Activated T-cell treated with anti-CD3 and anti-CD28 coated beads, Interleukin-2, amount 50 U/mL, for 48 hours (primary cell): ENCODE measurements at regions not wholly inside any gene's neighbourhood (a gene's known extent, or its start where the extent isn't known, plus 50 kb on each side); places are given as distances from the start of the nearest gene placed in this dataset.
"Not testable (repeated sequence)": the region's sequence is repeated elsewhere in the genome, so short reads cannot be mapped to it uniquely, and the experiment has no call there.

Source experiments
- DNase-seq, 2 experiments: peaks; one replicate each; pipeline ENCODE4 v3.0.0-alpha.2; 2020

DNA sequence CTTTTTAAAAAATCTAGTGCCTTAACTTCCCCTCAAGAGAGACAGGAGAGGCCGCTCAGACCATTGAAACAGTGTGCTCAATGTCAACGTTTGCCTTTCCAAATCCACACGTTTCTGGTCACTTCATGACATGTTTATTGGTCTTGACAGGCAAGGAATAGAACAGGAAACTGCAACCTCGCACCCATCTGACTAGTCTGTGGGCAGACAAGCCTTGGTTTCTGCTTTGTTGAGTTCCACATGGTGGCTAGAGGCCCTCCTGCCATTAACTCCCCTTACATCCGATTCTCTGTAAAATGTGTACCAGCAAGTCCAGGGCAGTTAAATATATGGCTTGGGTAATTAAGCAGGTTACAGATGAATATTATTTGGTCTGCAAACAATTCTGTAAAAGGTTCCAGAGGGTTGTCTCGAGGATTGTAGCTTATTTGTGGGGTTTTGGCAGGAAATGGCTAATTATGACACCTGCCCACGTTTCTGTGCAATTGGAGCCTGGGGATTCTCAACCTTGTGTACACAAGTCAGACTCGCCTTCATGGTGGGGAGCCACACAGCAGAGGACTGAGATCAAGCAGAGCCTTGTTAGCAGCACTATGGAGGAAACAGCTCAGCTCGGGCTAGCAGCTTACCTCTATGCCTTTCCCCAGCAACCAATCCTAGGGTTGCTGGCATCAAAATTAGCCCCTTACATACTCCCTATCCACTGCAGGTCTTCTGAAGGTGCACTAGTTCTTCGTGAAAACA, 317.5 kb upstream of the IGF1R start:
- DNase-seq = no peak

DNA sequence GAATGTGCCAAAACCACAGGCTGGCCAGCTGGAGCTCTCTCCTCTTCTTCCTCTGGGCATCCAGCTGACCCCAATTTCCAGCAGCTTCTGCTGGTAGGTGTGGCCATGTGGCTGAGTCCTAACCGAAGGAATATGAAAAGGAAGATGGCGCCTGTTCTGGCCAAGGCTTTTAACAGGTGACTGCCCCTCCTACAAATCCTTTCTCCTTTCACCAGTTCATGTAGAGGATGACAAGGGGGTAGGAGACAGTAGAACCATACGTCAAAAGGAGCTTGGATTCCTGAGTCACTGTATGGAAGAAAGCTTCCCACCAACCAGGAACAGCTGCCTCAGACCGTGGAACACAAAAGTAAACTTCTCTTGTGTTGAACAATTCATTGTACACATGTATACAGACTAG, 316.7 kb upstream of the IGF1R start:
- DNase-seq = no peak

DNA sequence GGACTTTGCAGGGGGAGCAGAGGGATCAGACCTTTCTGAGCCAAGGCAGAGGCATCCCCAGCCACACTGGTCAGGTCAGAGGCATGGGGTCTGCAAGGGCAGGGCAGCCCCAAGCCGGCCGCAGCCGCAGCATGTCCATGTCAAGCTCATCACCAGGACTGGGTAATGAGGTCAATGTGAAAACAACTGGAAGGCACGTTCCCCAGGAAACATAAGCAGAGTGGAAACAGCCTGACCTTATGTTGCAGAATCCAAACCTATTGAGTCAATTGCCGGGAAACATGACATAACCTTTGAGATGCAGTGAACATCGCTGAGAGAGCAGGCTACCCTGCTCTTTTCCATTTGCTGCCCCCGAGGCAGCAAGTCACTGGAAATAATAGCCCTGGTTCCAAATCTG, 315.1 kb upstream of the IGF1R start:
- DNase-seq = no peak

DNA sequence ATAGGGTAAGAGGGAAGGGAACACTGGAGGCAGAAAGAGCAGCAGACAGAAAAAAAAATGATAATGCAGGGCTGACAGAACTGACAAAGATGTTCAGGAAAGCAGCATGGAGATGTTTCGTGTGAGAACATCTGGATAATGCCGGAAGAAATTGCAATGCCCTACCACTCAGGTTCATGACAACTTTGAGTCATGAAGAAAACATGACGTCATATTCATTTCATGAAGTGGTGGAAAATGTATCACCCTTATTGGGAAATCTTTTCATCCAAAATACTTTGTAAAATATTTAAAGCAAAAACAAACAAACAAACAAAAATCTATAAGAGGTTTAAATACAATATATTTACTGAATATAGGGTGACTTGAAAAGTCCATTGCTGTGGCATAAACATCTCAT, 305.4 kb upstream of the IGF1R start:
- no peak for DNase-seq

DNA sequence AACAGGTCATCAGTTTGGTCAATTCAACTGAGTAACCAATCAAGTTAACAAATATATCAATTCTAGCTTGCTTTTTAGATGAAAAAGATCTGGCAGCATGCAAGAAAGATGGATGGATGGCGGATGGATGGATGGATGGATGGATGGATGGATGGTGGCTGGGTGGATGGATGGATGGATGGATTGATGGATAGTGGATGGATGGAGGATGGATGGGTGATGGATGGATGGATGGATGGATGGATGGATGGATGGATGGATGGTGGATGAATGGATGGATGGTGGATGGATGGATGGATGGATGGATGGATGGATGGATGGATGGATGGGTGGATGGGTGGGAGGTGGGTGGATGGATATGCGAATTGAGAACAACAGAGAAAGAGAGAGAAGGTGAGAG, 303.7 kb upstream of the IGF1R start:
- DNase-seq = no peak

DNA sequence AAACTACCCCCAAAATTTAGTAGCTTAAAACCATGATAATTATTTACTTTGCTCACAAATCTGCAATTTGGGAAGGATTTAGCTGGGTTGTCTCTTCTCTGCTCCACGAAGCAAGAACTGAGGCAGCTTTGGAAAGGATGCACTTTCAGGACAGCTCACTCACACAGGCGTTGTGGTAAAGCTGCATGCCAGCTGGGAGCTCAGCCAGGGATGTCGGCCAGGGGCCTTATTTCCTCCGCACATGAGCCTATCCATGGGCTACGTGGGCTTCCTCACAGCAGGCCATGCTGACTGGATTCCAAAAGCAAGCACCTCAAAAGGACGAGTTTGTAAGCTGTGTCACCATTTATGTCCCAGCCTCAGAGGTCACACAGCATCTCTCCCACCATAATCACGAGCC, 301.3 kb upstream of the IGF1R start:
- DNase-seq = no peak

DNA sequence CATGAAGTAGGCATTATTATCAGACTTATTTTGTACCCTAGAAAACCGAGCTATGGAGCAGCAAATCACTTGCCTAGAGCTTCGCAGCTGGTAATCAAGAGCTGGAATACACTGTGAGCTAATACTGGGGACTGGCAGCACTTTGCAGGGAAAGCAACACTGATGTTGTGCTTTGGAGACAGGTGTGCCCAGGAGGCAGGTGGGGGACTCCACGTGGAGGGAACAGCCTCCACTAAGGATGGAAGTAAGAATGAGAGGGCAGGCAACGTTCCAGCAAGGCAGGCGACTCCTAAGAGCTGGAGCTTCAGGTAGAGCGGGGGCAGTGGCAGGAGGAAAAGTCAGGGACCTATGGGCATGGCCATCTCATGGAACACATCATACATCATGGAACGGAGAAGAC, 300.5 kb upstream of the IGF1R start:
- DNase-seq = no peak

DNA sequence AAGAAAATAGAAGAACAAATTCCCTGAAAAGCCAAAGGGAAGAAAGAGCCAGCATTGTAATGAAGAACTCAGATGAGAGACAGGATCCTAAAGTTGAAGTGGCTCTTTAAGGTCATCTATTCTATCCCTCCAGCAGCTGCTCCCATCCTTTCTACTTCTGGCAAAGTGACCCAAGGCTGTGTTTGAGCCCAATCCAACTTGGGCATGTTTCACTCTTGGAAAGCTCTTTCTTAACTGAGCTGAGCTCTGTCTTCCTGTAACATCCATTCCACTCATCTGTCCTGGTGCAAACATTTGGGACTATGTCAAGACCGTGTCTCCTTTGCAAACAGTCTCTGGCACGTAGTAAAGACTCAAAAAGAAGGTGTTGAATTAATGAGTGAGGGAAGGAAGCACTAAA, 298.1 kb upstream of the IGF1R start:
- DNase-seq = no peak

DNA sequence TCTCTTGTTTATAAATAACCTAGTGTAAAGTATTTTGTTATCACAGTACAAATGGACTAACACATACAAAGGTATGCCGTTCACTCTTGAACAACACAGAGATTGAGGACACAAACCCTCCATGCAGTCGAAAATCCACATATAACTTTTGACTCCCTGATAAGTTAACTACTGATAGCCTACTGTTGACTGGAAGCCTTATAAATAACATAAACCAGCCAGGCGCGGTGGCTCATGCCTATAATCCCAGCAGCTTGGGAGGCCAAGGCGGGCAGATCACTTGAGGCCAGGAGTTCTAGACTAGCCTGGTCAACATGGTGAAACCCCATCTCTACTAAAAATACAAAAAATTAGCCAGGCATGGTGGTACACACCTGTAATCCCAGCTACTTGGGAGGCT, 290.1 kb upstream of the IGF1R start:
- not testable (repeated sequence) for DNase-seq

DNA sequence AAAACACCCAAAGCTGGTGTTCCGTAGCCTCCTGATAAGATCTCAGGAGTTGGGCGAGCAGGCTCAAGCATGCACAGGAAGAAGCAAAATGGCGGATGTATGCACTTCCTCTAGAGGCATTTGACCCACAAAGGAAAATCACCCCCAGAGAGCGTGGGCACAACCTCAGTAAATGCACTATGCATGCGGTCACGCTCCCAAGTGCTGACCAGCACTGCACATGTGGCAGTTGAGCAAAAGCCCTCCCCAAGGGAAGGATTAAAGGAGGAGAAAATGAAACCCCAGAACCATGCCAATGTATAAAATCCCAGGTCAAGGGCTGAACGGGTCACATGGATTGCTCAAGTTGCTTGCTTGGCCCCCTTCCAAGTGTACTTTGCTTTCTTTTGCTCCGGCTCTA, 289.4 kb upstream of the IGF1R start:
- DNase-seq = no peak

DNA sequence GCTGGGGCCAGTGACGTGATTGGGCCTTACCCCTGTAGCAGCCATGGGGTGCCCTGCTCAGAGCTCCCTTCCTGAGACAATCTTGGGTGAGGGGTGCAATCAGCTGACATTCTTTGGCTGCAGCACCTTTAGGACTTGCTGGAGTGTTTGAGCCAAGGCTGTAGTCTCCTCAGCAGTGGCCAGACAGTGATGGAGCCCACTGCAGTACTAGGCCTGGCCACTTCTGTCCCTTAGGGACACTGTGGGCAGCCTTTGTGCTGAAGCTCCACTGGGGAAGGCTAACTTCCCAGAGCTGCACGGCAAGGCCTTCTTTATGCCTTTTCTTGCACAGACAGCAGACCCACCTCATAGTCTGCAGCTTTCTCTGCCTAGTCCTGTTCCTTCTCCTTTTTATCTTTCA, 284.9 kb upstream of the IGF1R start:
- no peak for DNase-seq

DNA sequence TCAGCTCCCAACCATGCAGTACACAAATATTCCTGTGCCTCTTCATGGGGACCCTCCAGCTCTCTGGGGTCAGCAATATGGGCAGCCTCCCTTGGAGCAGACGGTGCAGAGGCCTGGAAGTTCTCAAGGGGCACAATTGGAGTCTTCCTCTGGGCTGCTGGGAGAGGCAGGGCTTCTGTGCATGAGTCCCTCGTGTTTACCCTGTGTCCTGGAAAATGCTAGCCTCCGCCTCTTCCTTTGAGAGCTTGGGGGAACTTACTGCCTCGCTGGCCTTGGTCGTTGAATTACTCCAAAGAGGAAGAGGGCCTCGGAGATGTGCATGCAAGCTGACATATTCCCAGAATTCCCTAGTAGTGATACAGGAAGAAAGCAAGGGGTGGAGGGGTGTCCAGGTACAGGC, 284.4 kb upstream of the IGF1R start:
- no peak for DNase-seq

DNA sequence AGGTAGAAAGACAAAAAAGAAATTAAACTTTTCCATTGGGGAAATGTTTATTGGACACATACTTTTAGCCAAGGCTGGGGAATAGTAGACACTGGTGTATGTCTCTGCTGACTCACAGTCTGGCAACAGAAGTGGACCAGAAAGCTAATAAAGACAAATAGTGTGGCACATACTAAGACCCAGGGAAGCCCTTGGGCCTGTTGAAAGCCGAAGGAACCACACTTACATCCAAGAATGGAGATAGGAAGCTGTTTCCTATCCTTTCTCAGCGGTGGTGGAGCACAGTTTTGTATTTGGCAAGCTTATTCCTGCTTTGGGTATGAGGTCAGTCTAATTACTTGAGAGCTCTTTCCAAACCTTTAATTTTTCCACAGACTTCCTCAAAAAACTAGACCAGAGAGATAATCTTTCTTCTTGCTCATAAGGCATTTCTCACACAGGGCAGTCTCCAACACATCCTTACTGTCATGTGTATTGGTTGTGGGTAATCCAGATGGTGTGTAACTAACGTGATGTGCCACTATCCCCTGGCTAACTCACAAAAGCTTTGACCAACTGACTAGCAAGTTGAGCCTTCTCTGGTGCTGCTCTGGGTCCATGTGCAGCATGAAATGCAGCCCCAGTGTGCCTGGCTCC, 279.1 kb upstream of the IGF1R start:
- DNase-seq = no peak

DNA sequence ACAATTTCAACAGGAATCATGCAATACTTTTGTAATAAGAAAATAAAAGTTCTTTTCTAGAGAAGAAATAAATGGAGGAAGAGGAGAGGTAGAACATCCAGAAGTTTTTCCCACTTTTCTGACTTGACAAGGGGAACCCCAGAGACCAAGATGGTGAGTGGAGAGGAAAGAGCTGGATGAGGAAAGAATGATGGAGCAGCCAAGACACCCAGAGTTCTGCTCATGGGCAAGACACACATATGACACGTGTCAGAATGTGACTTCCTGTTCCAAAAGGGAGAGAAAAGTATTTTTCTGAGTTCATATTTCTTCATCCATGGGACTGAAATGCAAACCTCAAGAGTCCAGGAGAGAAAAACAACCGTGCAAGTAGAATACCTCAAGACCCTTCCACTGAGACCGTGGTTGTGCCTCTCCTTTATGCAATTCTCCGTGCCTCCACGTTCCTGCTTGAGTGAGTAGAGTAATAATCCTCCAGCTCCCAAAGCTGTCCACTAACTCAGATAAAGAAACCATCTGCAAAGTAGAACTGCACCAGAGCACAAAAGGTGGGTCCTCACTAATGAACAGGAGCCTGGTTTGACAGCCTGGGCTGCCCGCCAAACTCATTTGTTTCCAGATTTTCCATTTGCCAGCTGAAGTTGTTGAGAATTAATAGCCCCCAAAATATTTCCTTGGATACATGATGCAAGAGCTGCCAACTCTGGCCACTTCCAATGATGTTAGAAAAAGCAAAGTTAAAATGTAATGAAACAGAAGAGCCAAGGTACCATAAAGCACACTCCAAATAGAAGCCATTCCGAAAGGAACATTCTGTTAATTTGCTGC, 272.6 kb upstream of the IGF1R start:
- DNase-seq = no peak

DNA sequence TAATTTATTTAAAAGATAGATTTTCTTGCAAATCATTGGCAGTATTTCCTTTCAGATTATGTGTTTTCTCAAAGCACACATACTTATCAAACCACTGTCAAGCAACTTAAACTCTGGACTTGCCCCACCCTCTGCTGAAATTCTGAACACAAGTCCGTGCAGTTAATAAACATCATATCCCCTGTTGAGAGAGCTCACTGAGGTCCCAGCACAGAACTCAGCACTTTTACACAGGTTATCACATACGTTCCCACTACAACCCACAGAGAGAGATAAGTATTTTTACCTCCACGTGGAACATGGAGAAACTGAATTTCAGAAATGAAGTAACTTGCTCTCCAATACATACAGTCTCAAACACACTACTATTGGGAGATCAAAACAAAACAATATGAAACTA, 267.6 kb upstream of the IGF1R start:
- DNase-seq = no peak

DNA sequence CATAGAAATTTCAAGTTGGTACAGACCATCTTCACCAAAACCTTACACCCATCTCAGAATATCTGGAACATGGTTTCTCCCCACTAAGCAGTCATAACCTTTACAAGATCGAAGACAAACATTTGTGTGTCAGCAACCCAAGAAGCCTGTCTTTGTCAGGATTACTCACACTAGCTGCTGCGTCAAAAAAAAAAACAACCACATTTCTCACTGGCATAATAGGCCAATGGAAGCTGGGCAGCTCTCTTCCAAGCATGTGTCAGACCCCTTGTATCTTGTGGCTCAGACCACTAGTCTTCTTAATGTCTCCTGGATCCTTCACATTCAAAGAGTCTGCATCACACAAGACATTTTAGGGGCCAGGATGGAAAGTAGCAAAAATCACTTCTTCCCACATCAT, 266.9 kb upstream of the IGF1R start:
- no peak for DNase-seq

DNA sequence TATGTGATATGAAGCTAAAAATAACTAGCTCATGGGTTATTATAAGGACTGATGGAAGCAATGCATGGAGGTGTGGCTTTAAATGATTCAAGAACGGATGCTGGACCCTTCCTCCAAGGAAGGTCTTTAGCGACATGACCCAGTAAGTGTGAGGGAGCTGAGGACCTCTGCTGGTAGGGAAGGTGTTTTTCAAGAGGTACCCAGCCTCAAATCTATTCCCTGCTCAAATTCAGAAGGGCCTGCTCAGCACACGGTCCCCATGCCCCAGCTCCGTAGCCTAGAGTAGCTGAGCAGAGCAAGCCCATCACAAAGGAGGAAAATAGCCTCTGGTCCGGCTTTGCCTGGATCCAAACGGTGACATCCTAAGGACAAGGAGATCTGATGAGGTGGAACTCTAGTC, 266.2 kb upstream of the IGF1R start:
- no peak for DNase-seq

DNA sequence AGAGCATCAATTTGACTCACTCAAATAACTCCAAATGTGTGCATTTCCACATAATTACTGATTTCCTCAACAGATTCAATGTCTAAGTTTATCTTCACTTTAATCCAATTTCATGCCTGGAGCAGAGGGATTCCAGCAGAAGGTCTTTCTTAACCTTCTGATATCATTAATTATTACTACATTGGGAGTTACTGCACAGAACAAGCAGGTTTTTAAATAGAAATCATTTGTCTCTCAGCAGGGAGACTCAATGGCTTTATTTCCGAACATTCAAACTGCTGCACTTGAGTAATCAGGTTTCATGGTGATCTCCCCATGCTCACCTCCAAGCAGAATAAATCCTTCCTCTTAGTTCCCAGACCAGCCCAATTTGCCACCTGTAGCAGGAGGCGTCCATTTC, 264.8 kb upstream of the IGF1R start:
- DNase-seq = no peak

DNA sequence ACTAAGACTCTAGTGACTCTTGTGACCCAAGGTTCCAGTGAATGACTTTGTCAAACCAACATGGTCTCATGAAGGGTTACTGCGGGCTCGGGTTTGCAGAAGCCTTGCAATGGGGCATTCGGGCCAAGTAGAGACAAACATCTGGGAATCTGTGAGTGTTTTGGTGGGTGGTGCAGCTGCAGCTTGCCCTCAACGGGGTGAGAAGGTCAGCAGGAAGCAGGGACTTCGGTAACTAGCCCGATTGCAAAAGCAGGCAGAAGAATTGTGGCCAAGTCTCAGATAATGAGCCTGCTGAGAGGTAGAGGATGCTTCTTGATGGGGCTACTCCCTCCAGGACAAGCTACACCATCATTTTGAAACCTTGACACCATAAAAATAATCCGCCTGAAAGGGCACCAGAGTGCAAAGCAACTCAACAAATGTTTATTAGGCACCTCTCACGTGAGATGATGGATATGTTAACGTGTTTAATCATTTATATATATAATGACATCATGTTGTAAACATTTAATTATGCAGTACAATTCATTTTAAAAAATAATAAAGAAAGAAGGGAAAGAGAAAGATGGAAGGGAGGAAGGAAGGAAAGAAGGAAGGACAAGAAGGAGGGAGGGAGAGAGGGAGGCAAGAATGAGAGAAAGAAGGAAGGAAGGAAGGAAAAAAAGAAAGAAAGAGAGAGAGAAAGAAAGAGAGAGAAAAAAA, 263.9 kb upstream of the IGF1R start:
- DNase-seq = no peak

DNA sequence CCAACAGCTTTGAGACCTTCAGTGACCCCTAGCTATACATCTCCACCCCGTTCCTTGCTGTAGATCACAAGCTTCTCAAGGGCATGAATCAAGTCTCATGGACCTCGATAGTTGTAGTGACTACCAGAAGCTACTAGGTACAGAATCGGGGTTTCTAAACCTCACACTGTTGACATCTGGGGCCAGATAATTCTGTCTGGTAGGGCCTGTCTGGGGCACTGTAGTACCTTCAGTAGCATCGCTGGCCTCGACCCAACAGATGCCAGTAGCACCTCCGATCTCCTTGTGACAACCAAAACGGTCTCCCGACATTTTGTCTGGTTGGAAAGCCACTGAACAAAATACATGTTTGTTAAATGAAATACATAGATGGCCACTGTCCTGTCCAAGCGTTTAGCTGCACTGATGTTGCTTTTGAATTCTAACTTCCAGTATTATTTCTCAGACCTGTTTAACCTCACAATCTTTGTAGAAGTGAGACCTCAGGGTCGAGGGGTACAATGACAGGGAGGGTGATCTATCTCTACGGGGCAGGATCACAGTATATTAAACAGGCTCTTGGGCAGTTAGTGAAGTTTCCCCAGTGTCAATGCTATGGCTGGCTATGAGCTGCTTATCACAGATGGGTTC, 262.5 kb upstream of the IGF1R start:
- DNase-seq = no peak

DNA sequence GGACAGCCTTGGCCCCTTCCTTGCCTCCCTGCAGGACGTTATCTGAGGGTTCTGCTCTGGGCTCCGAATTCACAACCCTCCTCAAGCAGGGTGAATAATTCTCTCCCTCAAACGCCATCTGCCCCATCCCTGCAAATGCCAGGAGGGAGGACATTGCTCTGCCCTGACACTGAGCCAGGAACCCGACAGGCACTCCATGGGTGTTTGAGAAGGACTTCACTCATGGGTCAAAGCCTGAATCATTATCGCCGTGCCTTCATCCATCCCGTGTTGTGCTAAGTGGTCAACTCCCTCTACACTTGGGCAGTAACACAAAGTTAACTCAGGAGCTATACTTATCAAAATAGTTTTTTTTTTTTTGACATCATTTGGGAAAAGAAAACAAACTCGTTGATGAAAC, 261.8 kb upstream of the IGF1R start:
- DNase-seq = no peak

DNA sequence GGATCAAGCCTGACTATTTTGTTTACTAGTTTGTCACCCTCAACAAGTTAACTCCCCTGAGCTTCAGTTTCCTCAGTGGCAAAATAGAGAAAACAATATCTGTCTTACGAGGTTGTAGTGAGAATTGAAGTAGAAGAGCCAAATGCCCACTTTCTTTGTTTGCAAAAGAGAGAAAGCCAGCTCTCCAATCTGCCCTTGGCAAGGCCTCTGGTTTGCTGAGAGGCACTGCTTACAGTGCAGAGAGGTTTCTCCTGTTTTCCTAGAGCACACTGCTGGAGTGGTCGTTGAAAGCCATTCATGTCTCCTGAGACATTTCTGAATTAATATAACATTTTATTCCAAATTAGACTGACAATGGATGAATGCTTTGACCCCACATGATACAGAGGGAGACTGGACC, 260.5 kb upstream of the IGF1R start:
- DNase-seq = no peak

DNA sequence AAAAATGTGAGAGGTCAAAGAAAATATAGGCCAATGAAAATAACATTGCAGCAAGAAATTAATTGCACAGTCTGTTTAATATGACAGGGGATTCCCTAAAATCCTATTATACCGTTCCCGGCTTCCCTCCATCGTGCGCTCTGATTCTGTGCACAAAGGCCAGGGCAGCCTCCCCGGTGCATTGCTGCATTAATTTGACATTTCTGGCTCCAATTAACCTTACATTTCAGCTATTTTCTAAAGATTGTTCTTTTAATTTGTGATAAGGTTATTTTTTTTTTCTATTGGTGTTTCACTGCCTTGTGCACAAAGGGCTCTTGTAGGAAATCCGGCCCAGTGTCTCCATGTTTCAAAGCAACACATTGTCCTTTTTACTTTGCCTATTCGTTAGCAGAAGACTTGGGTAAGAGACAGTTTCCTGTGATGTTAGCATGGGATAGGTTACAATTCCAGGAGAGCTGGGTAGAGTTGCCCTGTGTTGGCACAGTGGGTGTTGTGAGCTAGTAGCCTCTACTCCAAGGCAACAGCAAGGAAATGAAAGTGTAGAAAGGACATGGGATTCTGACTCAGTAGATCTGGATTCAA, 257.3 kb upstream of the IGF1R start:
- DNase-seq = no peak
